Stimulated activated CD4-positive, alpha-beta T cell treated with anti-CD3 and anti-CD28 coated beads, TNF-alpha, amount 100 ng/mL, for 4 hours (primary cell): ENCODE measurements at regions not wholly inside any gene's neighbourhood (a gene's known extent, or its start where the extent isn't known, plus 50 kb on each side); places are given as distances from the start of the nearest gene placed in this dataset.
"Not testable (repeated sequence)": the region's sequence is repeated elsewhere in the genome, so short reads cannot be mapped to it uniquely, and the experiment has no call there.

Experiments used
- DNase-seq, 3 experiments: peaks; one replicate each; pipeline ENCODE4 v3.0.0-alpha.2; 2020; ENCODE audit warnings: low read depth in 3 of 3

GRCh38 chr18:73004260-73004659 lies 136.5 kb upstream of the NETO1 start:
- DNase-seq = no peak

GRCh38 chr18:72999971-73000607 lies 132.3 kb upstream of the NETO1 start:
- DNase-seq = no peak

GRCh38 chr18:72995558-72995957 lies 127.8 kb upstream of the NETO1 start:
- DNase-seq = no peak

GRCh38 chr18:72993250-72993649 lies 125.5 kb upstream of the NETO1 start:
- DNase-seq = no peak

GRCh38 chr18:72991379-72991778 lies 123.6 kb upstream of the NETO1 start:
- no peak for DNase-seq

- not testable (repeated sequence) for DNase-seq
These were observed 119.8 kb upstream of the NETO1 start for GRCh38 chr18:72987570-72987969.

- DNase-seq = no peak
These were observed 118.3 kb upstream of the NETO1 start for GRCh38 chr18:72986103-72986502.

GRCh38 chr18:72985686-72986085 lies 117.9 kb upstream of the NETO1 start:
- DNase-seq = no peak

GRCh38 chr18:72984290-72984689 lies 116.5 kb upstream of the NETO1 start:
- DNase-seq = no peak

- DNase-seq = no peak
These were observed 106.1 kb upstream of the NETO1 start for GRCh38 chr18:72973841-72974240.

GRCh38 chr18:72965616-72966015 lies 97.8 kb upstream of the NETO1 start:
- no peak for DNase-seq

GRCh38 chr18:72958195-72958594 lies 90.4 kb upstream of the NETO1 start:
- not testable (repeated sequence) for DNase-seq

- DNase-seq = no peak
These were observed 80.7 kb upstream of the NETO1 start for GRCh38 chr18:72948439-72948838.

- DNase-seq = no peak
These were observed 75.0 kb upstream of the NETO1 start for GRCh38 chr18:72942766-72943165.

GRCh38 chr18:72940986-72941385 lies 73.2 kb upstream of the NETO1 start:
- DNase-seq = no peak

- no peak for DNase-seq
These were observed 72.7 kb upstream of the NETO1 start for GRCh38 chr18:72940509-72940908.

- DNase-seq = no peak
These were observed 68.0 kb upstream of the NETO1 start for GRCh38 chr18:72935744-72936143.

GRCh38 chr18:72922895-72923294 lies 55.1 kb upstream of the NETO1 start:
- no peak for DNase-seq
